HepG2 (cell line): ENCODE measurements at regions not wholly inside any gene's neighbourhood (a gene's known extent, or its start where the extent isn't known, plus 50 kb on each side); places are given as distances from the start of the nearest gene placed in this dataset.

ENCODE experiments used
- ATAC-seq: fragments of 200-7000 bp; cut with Tn5 transposase; 3 replicates; pipeline ENCODE4 v1.9.1; 2020; ENCODE audit warnings: mild to moderate bottlenecking, moderate library complexity
- BruUV-seq: library from RNA; stranded (reverse); fragments of 400-500 nt; replicated peaks from 2 replicates; lab custom pipeline; 2021; lab: Mats Ljungman, UMichigan
- CTCF ChIA-PET: fragments of 300-600 bp; formaldehyde crosslinking; extraction: SDS; loops from one replicate; lab custom pipeline; 2021; ENCODE audit warnings: low total read pairs, inconsistent platforms, low intra/inter-chr PET ratio; lab: Yijun Ruan, JAX
- POLR2A ChIA-PET: fragments of 350-600 bp; sonication (Branson Sonifier 250); formaldehyde crosslinking; loops from one replicate; lab custom pipeline; 2020; ENCODE audit warnings: antibody characterized with exemption, inconsistent platforms; lab: Yijun Ruan, JAX
- DNase-seq: peaks from one replicate; pipeline ENCODE4 v3.0.0-alpha.2; 2015; ENCODE audit warnings: low spot score
- FAIRE-seq: peaks from 3 replicates; lab custom pipeline; 2011; peaks lifted over from hg19 to GRCh38; lab: Jason Lieb, UNC
- H2AFZ ChIP-seq: one replicate; pipeline ENCODE4 v1.6.1; 2011; ENCODE audit warnings: low read length, inconsistent platforms
- H3K27ac ChIP-seq: fragments of 300-600 bp; 3 replicates; pipeline ENCODE4 v1.8.0; 2011; ENCODE audit warnings: mixed run types, mild to moderate bottlenecking, mixed read lengths, low read length, inconsistent platforms; ENCODE audit not compliant: insufficient read depth; ENCODE audit errors: extremely low read length
- H3K27me3 ChIP-seq, 2 experiments: fragments of 200-600 bp in 1 of 2; 2 replicates in 1 of 2; 3 replicates in 1 of 2; pipeline versions ENCODE4 v1.6.0 to v1.8.0; 2011; ENCODE audit warnings: low read length in 2 of 2, mild to moderate bottlenecking in 2 of 2, moderate library complexity in 2 of 2, inconsistent platforms in 1 of 2; ENCODE audit not compliant: insufficient read depth in 2 of 2, control insufficient read depth in 1 of 2
- H3K36me3 ChIP-seq, 2 experiments: fragments of 200-600 bp in 1 of 2; replicated peaks in 1 of 2; 2 replicates in 1 of 2; 3 replicates in 1 of 2; pipeline versions ENCODE4 v1.5.1 to v1.8.0; 2011; ENCODE audit warnings: low read length in 2 of 2, inconsistent platforms in 1 of 2; ENCODE audit not compliant: insufficient read depth in 2 of 2, control insufficient read depth in 1 of 2
- H3K4me1 ChIP-seq: 2 replicates; pipeline ENCODE4 v1.5.1; 2012; ENCODE audit warnings: low read length, inconsistent platforms; ENCODE audit not compliant: insufficient read depth
- H3K4me2 ChIP-seq: 2 replicates; pipeline ENCODE4 v1.6.0; 2011; ENCODE audit warnings: low read depth, low read length, inconsistent platforms
- H3K4me3 ChIP-seq, 3 experiments: fragments of 200-600 bp in 1 of 3; sonication (generic), shearing (Covaris generic) in 1 of 3; replicated peaks in 1 of 3; 2 replicates each; pipeline ENCODE4 v1.5.1; 2011 to 2016; ENCODE audit warnings: low read length in 3 of 3, inconsistent platforms in 2 of 3, low read depth in 2 of 3, mild to moderate bottlenecking in 2 of 3, control low read depth in 1 of 3, mixed read lengths in 1 of 3; ENCODE audit not compliant: insufficient read depth in 1 of 3
- H3K79me2 ChIP-seq: one replicate; pipeline ENCODE4 v1.6.1; 2011; ENCODE audit warnings: low read length, inconsistent platforms; ENCODE audit not compliant: insufficient read depth
- H3K9ac ChIP-seq: 2 replicates; pipeline ENCODE4 v1.6.0; 2011; ENCODE audit warnings: mild to moderate bottlenecking, low read depth, low read length, inconsistent platforms; ENCODE audit not compliant: insufficient read depth
- H3K9me3 ChIP-seq: 2 replicates; pipeline ENCODE4 v1.5.1; 2012; ENCODE audit warnings: mild to moderate bottlenecking, low read length
- H4K20me1 ChIP-seq: 2 replicates; pipeline ENCODE4 v1.6.0; 2011; ENCODE audit warnings: inconsistent platforms, mild to moderate bottlenecking, low read length, moderate library complexity; ENCODE audit not compliant: insufficient read depth
- CBX1 ChIP-seq: IDR thresholded peaks from one replicate; pipeline ENCODE4 v1.6.1; 2016; ENCODE audit warnings: antibody characterized with exemption, low read depth
- CBX5 ChIP-seq: sonication (generic); formaldehyde crosslinking; IDR thresholded peaks from 2 replicates; pipeline ENCODE4 v1.4.0; 2020; ENCODE audit warnings: missing genetic modification reagents, borderline replicate concordance
- ELF4 ChIP-seq: sonication (generic); formaldehyde crosslinking; IDR thresholded peaks from 2 replicates; pipeline ENCODE4 v1.5.0; 2020; ENCODE audit warnings: missing genetic modification reagents, mild to moderate bottlenecking, moderate library complexity, borderline replicate concordance
- KAT8 ChIP-seq: IDR thresholded peaks from 2 replicates; pipeline ENCODE4 v1.6.1; 2016; ENCODE audit warnings: missing genetic modification reagents, missing compliant biosample characterization
- KDM1A ChIP-seq: IDR thresholded peaks from 2 replicates; pipeline ENCODE4 v1.6.1; 2016; ENCODE audit warnings: missing compliant biosample characterization
- KLF13 ChIP-seq: sonication (generic); formaldehyde crosslinking; IDR thresholded peaks from 2 replicates; pipeline ENCODE4 v1.4.0; 2020; ENCODE audit warnings: mild to moderate bottlenecking, missing genetic modification reagents
- LCORL ChIP-seq, 2 experiments: fragments of 450-650 bp in 1 of 2; sonication (generic) in 1 of 2; formaldehyde crosslinking in 1 of 2; IDR thresholded peaks; 2 replicates each; pipeline versions ENCODE4 v1.5.0 to v1.6.1; 2017 to 2020; ENCODE audit warnings: antibody characterized with exemption in 1 of 2, missing genetic modification reagents in 1 of 2
- NFE2L2 ChIP-seq: fragments of 150-350 bp; IDR thresholded peaks from 2 replicates; pipeline ENCODE4 v1.6.1; 2014; ENCODE audit warnings: low read length
- RARA ChIP-seq: IDR thresholded peaks from 2 replicates; pipeline ENCODE4 v1.6.1; 2016; ENCODE audit warnings: missing genetic modification reagents, missing compliant biosample characterization
- THAP11 ChIP-seq: IDR thresholded peaks from 2 replicates; pipeline ENCODE4 v1.6.1; 2016; ENCODE audit warnings: missing biosample characterization, missing genetic modification reagents
- THYN1 ChIP-seq: sonication (generic); formaldehyde crosslinking; IDR thresholded peaks from 2 replicates; pipeline ENCODE4 v1.8.1; 2023; ENCODE audit warnings: low read depth, mild to moderate bottlenecking, moderate library complexity, missing genetic modification reagents, borderline replicate concordance
- ZBTB38 ChIP-seq: sonication (generic); formaldehyde crosslinking; IDR thresholded peaks from 2 replicates; pipeline ENCODE4 v1.5.1; 2020; ENCODE audit warnings: mild to moderate bottlenecking, missing genetic modification reagents
- ZFP1 ChIP-seq: IDR thresholded peaks from 2 replicates; pipeline ENCODE4 v1.6.1; 2016
- ZNF274 ChIP-seq: sonication (generic); formaldehyde crosslinking; IDR thresholded peaks from 2 replicates; pipeline ENCODE4 v1.5.1; 2020; ENCODE audit warnings: mild to moderate bottlenecking, missing genetic modification reagents
- ZNF333 ChIP-seq: sonication (generic); formaldehyde crosslinking; IDR thresholded peaks from 2 replicates; pipeline ENCODE4 v1.4.0; 2020; ENCODE audit warnings: mild to moderate bottlenecking, missing genetic modification reagents, borderline replicate concordance
- ZNF567 ChIP-seq: sonication (generic); formaldehyde crosslinking; IDR thresholded peaks from 2 replicates; pipeline ENCODE4 v1.8.1; 2023; ENCODE audit warnings: mild to moderate bottlenecking, missing genetic modification reagents, borderline replicate concordance
- WGBS: methylation state at CpG from one replicate; pipeline ENCODE4 v1.1.6; 2017; ENCODE audit warnings: low lambda C conversion rate; 5-methylcytosine and 5-hydroxymethylcytosine counted together
- in situ Hi-C: cut with HindIII; loops from 2 replicates; pipeline ENCODE4 v1.10.0; 2017; ENCODE audit warnings: low pct_unique_long_range_greater_than_20kb; ENCODE audit not compliant: extremely low pct_ligation_motif_present
- intact Hi-C: fragments of 100-400 bp; cut with micrococcal nuclease; formaldehyde crosslinking; loops from one replicate; pipeline ENCODE4 v1.10.0; 2022; ENCODE audit not compliant: unreplicated experiment
- TF ChIP-seq, protein P1 (sequence below): IDR thresholded peaks from 2 replicates; pipeline ENCODE4 v1.6.1; 2016; ENCODE audit warnings: low read depth, missing genetic modification reagents, missing compliant biosample characterization
- TF ChIP-seq, protein P2 (sequence below): sonication (generic); formaldehyde crosslinking; IDR thresholded peaks from 2 replicates; pipeline ENCODE4 v1.9.0; 2021; ENCODE audit warnings: missing genetic modification reagents, mild to moderate bottlenecking, borderline replicate concordance

DNA sequence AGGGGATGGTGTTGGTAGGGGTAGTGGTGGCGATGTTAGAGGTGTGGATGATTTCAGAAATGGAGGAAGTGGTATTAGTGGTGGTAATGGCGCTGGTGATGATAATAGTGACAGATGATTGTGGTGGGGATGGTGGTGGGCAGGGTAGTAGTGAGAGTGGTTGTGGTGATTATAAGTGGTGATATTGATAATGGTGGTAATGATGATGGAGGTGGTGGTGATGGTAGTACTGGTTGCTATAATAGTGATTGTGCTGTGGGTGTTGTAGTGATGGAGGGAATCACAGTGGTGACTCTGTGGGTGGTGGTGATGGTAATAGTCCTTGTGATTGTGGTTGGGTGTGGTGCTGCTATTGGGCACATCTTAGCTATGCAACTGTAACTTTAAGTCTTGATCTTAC is 61.6 kb upstream of the TBX20 start:
- Histone ChIP-seq H2AFZ (no peak overlapping the region), H3K27me3 (no peaks in the 10 kb centered on the region), H3K27ac (no peak overlapping the region), H3K4me1 (no peaks in the 10 kb centered on the region), H3K36me3 (no peaks in the 10 kb centered on the region), H3K9ac (no peak overlapping the region), H3K4me3 (no peak overlapping the region), H3K79me2 (no peaks in the 10 kb centered on the region), H4K20me1 (no peaks in the 10 kb centered on the region), H3K4me2 (no peak overlapping the region), H3K9me3 (no peaks in the 10 kb centered on the region)
- in situ Hi-C loops, result no loop called here
- ChIA-PET CTCF (no interaction called here), POLR2A (no interaction called here)
- no peak for ATAC-seq
- intact Hi-C loops, result no loop called here
- BruUV-seq, result no TSS peak
- no peak for FAIRE-seq
- TF ChIP-seq ZNF274 (CRISPR knock-in tag), result no peak
- TF ChIP-seq, protein P1, sequence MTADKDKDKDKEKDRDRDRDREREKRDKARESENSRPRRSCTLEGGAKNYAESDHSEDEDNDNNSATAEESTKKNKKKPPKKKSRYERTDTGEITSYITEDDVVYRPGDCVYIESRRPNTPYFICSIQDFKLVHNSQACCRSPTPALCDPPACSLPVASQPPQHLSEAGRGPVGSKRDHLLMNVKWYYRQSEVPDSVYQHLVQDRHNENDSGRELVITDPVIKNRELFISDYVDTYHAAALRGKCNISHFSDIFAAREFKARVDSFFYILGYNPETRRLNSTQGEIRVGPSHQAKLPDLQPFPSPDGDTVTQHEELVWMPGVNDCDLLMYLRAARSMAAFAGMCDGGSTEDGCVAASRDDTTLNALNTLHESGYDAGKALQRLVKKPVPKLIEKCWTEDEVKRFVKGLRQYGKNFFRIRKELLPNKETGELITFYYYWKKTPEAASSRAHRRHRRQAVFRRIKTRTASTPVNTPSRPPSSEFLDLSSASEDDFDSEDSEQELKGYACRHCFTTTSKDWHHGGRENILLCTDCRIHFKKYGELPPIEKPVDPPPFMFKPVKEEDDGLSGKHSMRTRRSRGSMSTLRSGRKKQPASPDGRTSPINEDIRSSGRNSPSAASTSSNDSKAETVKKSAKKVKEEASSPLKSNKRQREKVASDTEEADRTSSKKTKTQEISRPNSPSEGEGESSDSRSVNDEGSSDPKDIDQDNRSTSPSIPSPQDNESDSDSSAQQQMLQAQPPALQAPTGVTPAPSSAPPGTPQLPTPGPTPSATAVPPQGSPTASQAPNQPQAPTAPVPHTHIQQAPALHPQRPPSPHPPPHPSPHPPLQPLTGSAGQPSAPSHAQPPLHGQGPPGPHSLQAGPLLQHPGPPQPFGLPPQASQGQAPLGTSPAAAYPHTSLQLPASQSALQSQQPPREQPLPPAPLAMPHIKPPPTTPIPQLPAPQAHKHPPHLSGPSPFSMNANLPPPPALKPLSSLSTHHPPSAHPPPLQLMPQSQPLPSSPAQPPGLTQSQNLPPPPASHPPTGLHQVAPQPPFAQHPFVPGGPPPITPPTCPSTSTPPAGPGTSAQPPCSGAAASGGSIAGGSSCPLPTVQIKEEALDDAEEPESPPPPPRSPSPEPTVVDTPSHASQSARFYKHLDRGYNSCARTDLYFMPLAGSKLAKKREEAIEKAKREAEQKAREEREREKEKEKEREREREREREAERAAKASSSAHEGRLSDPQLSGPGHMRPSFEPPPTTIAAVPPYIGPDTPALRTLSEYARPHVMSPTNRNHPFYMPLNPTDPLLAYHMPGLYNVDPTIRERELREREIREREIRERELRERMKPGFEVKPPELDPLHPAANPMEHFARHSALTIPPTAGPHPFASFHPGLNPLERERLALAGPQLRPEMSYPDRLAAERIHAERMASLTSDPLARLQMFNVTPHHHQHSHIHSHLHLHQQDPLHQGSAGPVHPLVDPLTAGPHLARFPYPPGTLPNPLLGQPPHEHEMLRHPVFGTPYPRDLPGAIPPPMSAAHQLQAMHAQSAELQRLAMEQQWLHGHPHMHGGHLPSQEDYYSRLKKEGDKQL (CRISPR knock-in tag), result no peak
- no peak for TF ChIP-seq ZBTB38 (CRISPR knock-in tag)
- no peak for TF ChIP-seq NFE2L2
- TF ChIP-seq KDM1A (CRISPR knock-in tag), result no peak
- no peak for TF ChIP-seq KAT8 (CRISPR knock-in tag)
- TF ChIP-seq ZFP1 (CRISPR knock-in tag), result no peak
- no peak for TF ChIP-seq LCORL (IDR thresholded peaks at IDR 0.05)
- TF ChIP-seq LCORL (CRISPR knock-in tag; IDR thresholded peaks at IDR 0.05), result no peak
- no peak for TF ChIP-seq CBX5 (CRISPR knock-in tag)
- TF ChIP-seq, protein P2, sequence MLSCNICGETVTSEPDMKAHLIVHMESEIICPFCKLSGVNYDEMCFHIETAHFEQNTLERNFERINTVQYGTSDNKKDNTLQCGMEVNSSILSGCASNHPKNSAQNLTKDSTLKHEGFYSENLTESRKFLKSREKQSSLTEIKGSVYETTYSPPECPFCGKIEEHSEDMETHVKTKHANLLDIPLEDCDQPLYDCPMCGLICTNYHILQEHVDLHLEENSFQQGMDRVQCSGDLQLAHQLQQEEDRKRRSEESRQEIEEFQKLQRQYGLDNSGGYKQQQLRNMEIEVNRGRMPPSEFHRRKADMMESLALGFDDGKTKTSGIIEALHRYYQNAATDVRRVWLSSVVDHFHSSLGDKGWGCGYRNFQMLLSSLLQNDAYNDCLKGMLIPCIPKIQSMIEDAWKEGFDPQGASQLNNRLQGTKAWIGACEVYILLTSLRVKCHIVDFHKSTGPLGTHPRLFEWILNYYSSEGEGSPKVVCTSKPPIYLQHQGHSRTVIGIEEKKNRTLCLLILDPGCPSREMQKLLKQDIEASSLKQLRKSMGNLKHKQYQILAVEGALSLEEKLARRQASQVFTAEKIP, result no peak
- TF ChIP-seq CBX1, result no peak
- no peak for TF ChIP-seq ELF4
- TF ChIP-seq THYN1 (CRISPR knock-in tag), result no peak
- no peak for TF ChIP-seq KLF13
- no peak for TF ChIP-seq ZNF333 (CRISPR knock-in tag)
- TF ChIP-seq RARA (CRISPR knock-in tag), result no peak
- TF ChIP-seq ZNF567 (CRISPR knock-in tag), result no peak
- no peak for TF ChIP-seq THAP11 (CRISPR knock-in tag)
- no peak for DNase-seq
- 0% methylated on average over 2 of the region's 2 CpGs for WGBS
